ENCODE measurements at regions not wholly inside any gene's neighbourhood (a gene's known extent, or its start where the extent isn't known, plus 50 kb on each side); places are given as distances from the start of the nearest gene placed in this dataset.
A peak's percentile ranks its signal among the peaks of the same experiment; 100 is the strongest.
"Not testable (repeated sequence)": the region's sequence is repeated elsewhere in the genome, so short reads cannot be mapped to it uniquely, and the experiment has no call there.

DNA sequence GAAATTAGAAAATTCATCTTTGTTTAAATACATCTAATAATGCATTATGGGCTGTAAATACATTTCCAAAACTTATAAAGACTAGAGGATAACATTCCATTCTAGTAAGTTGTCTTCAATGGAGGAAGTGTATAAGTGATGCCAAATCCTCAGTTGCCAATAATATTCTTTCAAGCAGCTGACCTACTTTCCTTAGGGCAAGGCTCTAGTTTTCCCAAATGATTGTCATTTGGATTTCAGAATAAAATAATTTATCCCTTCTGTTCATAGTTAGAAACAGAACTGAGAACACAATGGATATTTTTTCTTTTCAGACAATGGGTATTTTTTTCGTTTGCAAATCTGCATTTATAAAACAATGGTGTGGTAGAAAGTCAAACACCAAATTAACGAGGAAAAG lies 354.9 kb upstream of the ADAMTS5 start:
- DNase-seq (ENCODE audit: low read depth), result no peak

- peak; percentile 9 for DNase-seq (ENCODE audit: low read depth)
Measured at GRCh38 chr21:27320868-27321267, 354.0 kb upstream of the ADAMTS5 start.

GRCh38 chr21:27317601-27318000 lies 350.7 kb upstream of the ADAMTS5 start:
- not testable (repeated sequence) for DNase-seq (ENCODE audit: low read depth)

DNA sequence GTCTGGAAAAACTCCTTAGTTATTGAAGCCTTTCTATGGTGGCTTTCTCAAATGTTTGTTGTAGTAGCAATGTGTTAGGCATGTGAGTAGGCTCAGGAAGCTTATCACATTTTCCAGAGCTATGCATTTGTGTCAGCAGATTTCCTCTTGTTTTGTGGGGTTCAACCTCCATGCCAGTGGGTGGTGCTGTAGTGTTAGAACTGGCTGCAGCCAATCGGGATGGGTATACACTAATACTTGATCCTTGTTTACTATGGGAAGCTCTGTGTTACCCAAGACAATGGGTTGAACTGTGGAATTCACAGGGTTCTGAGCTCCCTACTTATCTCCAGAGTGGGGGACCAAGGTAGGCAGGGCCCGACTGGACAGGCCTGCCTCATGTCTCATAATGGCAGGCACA lies 348.5 kb upstream of the ADAMTS5 start:
- DNase-seq (ENCODE audit: low read depth), result no peak

- DNase-seq (ENCODE audit: low read depth), result no peak
Measured at GRCh38 chr21:27314131-27314530, 347.2 kb upstream of the ADAMTS5 start.

DNA sequence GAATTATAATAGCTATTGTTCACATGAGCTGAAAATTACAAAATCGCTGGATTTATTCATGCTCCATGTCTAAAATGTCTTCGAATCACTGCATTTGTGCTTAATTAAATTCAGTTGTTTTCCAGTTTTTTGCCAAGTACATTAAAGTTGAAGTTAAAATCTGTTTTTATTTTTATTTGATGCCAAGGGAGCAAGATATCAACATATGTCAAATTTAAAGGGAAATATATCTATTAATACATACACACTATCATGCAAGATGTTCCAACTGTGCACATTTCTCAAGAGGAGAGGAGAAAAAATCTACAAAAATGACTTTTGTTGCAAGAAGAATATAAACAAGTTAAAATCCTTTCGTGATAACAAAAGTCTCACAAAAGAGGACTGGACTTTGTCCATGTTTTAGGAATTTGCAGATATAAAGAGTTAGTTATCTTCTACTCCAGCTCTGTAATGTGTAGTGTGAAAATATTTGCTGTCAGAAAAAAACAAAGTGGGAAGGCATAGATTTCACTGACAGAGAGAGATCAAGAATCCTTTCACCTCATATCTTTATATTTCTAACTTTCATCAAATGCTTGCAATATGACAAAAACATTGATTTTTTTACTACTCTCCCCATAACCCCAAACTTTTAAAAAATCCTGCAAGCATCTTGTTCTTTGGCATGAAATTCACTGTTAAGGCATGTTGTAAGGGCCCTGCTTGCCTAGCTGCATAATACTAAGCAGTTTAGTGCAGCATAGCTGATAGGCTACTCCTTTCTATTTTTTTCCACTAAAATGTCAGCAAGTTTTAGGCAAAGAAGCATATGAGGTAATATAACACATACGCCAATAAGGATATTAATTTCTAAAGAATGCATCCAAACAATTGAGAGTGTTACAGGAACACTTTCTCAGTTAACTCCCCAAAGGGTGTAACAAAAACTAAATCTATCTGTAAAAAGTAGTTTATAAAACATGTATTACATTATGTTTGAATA lies 340.2 kb upstream of the ADAMTS5 start:
- DNase-seq (ENCODE audit: low read depth), result no peak

DNA sequence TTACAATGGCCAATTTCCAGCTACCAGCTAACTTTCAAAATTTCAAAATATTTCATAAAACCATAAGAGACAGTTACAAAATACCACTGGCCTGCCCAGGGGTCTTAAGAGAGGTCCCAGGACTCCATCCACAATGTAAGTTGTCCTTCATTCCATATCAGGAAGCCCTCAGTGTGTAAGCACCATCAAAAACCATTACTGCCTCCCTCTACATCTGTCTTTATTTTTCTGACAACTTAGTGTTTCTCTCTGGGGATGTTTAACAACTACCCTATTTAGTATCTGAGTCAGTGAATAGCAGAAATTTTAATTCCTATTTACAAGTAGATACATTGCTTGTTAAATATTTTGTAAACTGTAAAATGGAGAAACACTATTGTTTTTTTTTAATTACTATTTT lies 339.3 kb upstream of the ADAMTS5 start:
- DNase-seq (ENCODE audit: low read depth), result no peak

DNA sequence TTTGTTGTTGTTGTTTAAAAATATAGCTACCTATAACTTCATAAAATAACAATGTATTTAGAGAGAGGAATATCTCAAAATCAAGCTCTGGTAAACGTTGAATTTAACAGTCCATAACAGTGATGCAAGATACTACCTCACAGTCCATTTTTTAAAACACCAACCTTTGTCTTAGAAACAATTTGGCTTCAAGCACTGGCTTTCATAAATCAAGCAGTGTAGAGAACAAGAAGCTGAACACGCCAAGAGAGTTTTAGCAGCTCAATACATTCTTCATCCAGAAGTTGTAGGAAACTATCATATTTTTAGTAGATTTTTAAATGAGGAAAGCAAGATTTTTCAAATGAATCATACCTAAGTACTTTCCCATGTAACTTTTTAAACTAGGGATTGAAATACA lies 334.3 kb upstream of the ADAMTS5 start:
- DNase-seq (ENCODE audit: low read depth), result no peak

DNA sequence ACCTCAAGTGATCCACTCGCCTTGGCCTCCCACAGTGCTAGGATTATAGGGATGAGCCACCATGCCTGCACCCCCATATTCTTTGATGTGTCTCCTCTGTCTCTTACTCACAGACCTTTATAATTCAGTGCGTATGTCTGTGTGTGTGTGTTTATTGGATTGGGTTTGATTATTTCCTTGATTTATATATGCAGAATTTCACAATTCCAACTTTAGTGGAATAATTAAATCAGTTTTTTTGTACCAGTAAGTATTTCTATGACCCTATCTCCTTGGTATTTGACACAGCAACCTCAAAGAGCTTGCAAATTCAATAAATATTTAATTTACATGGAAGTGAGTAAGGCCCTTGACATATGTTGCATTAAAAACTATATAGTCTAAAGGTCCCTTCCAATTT lies 333.9 kb upstream of the ADAMTS5 start:
- DNase-seq (ENCODE audit: low read depth), result no peak

DNA sequence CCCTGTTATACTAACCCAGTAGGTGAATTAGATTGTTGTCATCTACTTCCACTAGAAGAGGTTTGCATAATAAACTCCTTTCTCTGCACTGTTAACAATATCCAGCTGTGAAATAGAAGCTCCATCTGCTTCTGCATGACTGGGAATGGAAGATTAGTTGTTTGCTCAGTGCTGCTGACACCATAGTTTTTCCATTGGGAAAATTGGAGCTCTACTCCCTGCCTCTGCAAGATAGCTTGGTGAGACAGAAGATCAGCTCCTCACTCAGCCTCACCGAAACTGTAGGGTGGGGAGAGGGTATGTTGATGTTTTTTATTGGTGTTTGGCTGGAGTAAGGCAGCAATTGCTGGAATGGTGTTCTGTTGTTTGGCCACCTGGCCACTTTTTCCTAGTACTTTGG lies 331.6 kb upstream of the ADAMTS5 start:
- DNase-seq (ENCODE audit: low read depth), result no peak

- no peak for DNase-seq (ENCODE audit: low read depth)
Measured at GRCh38 chr21:27293239-27293638, 326.4 kb upstream of the ADAMTS5 start.

- DNase-seq (ENCODE audit: low read depth), result no peak
Measured at GRCh38 chr21:27292783-27293182, 325.9 kb upstream of the ADAMTS5 start.

- DNase-seq (ENCODE audit: low read depth), result peak; percentile 14
Measured at GRCh38 chr21:27292229-27292628, 325.3 kb upstream of the ADAMTS5 start.

- no peak for DNase-seq (ENCODE audit: low read depth)
Measured at GRCh38 chr21:27291006-27291405, 324.1 kb upstream of the ADAMTS5 start.

- DNase-seq (ENCODE audit: low read depth), result no peak
Measured at GRCh38 chr21:27290028-27290427, 323.1 kb upstream of the ADAMTS5 start.

DNA sequence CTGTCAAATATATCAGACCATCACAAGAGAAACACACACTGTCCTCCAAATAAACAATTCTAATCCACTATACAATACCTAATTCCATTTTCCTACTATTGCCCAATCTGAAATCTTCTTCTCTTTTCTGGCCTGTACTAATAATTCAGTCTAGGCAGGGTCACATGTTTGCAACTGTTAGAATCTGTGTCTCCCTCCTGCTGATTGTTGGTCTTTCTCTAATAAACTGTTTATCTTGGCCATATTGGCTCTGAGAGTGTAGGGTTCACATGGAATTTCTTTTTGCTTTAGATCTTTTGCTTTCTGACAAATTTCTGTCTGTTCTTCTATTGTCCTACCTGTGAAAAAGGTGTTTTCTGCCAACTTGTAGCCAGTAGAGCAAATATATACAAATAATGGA lies 319.9 kb upstream of the ADAMTS5 start:
- DNase-seq (ENCODE audit: low read depth), result no peak

GRCh38 chr21:27277110-27277509 lies 310.2 kb upstream of the ADAMTS5 start:
- no peak for DNase-seq (ENCODE audit: low read depth)

- peak; percentile 65 for DNase-seq (ENCODE audit: low read depth)
Measured at GRCh38 chr21:27275294-27275927, 308.5 kb upstream of the ADAMTS5 start.

DNA sequence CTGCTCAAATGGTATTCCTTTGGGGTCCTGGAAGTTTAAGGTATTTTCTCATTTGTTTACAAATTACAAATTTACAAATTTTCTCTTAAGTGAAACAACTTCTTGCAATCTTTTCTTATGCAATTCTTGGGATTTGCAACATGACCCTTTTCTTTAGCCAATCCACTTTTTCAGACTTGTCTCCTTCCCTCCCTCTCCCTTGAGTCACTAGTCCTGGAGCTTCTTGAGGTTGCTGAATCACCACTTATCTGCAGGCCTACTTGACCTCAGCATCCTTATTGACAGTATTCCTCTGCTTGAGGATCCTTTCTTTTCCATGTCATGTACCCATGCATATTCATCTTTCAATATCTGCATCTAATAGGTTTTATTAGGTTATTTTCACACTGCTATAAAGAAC lies 302.8 kb upstream of the ADAMTS5 start:
- DNase-seq (ENCODE audit: low read depth), result peak; percentile 87

GRCh38 chr21:27268290-27268689 lies 301.4 kb upstream of the ADAMTS5 start:
- DNase-seq (ENCODE audit: low read depth), result peak; percentile 68

DNA sequence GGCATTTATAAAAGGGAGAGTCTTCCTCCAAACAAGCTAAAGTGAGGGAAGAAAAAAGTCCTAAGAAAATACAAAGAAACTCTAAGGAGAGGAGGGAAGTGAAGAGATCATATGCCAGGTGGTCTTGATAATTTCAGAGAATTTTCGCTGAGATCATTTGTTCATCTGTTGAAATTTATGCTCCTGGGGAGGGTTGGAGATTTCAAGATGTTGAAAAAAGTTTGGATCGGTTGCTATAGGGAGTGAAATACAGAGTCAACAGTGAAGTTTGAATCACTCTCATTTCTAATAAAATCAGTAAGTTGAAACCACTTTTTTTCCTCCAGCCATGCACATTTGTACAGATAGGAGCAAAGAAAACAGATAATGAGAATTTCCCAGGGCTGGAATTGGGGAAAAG lies 299.1 kb upstream of the ADAMTS5 start:
- DNase-seq (ENCODE audit: low read depth), result no peak

- DNase-seq (ENCODE audit: low read depth), result no peak
Measured at GRCh38 chr21:27265492-27265891, 298.6 kb upstream of the ADAMTS5 start.

GRCh38 chr21:27261676-27262075 lies 294.8 kb upstream of the ADAMTS5 start:
- DNase-seq (ENCODE audit: low read depth), result peak; percentile 23

Data from renal cortical epithelial cell (primary cell).